CD14-positive monocyte (primary cell): ENCODE measurements at regions not wholly inside any gene's neighbourhood (a gene's known extent, or its start where the extent isn't known, plus 50 kb on each side); places are given as distances from the start of the nearest gene placed in this dataset.
A peak's percentile ranks its signal among the peaks of the same experiment; 100 is the strongest.

ENCODE experiments used
- DNase-seq, 3 donors: peaks; one replicate each; pipeline ENCODE4 v3.0.0-alpha.2; 2011 to 2022
- H2AFZ ChIP-seq: 2 replicates; pipeline ENCODE4 v1.6.0; 2012; ENCODE audit warnings: mild to moderate bottlenecking, low read depth, low read length, inconsistent platforms; ENCODE audit not compliant: insufficient read depth, poor library complexity, severe bottlenecking
- H3K27ac ChIP-seq, 2 donors: 1 replicate in 1 of 2; 2 replicates in 1 of 2; pipeline ENCODE4 v1.5.1; 2012 to 2013; ENCODE audit warnings: low read length in 2 of 2, control low read depth in 1 of 2, inconsistent platforms in 1 of 2, low read depth in 1 of 2, mild to moderate bottlenecking in 1 of 2
- H3K27me3 ChIP-seq, 2 donors: one replicate each; pipeline versions ENCODE4 v1.6.0 to v1.6.1; 2011 to 2013; ENCODE audit warnings: low read length in 2 of 2; ENCODE audit not compliant: control insufficient read depth in 2 of 2, insufficient read depth in 2 of 2
- H3K36me3 ChIP-seq, 2 donors: replicated peaks in 1 of 2; 1 replicate in 1 of 2; 2 replicates in 1 of 2; pipeline versions ENCODE4 v1.5.1 to v1.6.1; 2012 to 2013; ENCODE audit warnings: low read length in 2 of 2, control low read depth in 1 of 2, inconsistent platforms in 1 of 2, mild to moderate bottlenecking in 1 of 2; ENCODE audit not compliant: insufficient read depth in 2 of 2, control insufficient read depth in 1 of 2
- H3K4me1 ChIP-seq, 2 donors: 1 replicate in 1 of 2; 2 replicates in 1 of 2; pipeline versions ENCODE4 v1.5.1 to v1.6.1; 2012 to 2013; ENCODE audit warnings: low read length in 2 of 2, control low read depth in 1 of 2, inconsistent platforms in 1 of 2, mild to moderate bottlenecking in 1 of 2, moderate library complexity in 1 of 2; ENCODE audit not compliant: insufficient read depth in 2 of 2, control insufficient read depth in 1 of 2
- H3K4me2 ChIP-seq: replicated peaks from 2 replicates; pipeline ENCODE3; 2012; ENCODE audit warnings: low read length, moderate library complexity, mild to moderate bottlenecking; ENCODE audit not compliant: poor library complexity, severe bottlenecking; ENCODE audit errors: extremely low read depth
- H3K4me3 ChIP-seq, 3 experiments: fragments of 200-600 bp in 1 of 3; sonication (generic) in 1 of 3; replicated peaks in 1 of 3; 1 replicate in 2 of 3; 2 replicates in 1 of 3; pipeline ENCODE4 v1.5.1; 2011 to 2013; ENCODE audit warnings: low read length in 3 of 3, mild to moderate bottlenecking in 3 of 3, control low read depth in 2 of 3, low read depth in 2 of 3, inconsistent platforms in 1 of 3, moderate library complexity in 1 of 3
- H3K79me2 ChIP-seq: 2 replicates; pipeline ENCODE4 v1.6.0; 2012; ENCODE audit warnings: mild to moderate bottlenecking, control low read depth, inconsistent platforms, low read length, moderate library complexity; ENCODE audit not compliant: insufficient read depth
- H3K9ac ChIP-seq: 2 replicates; pipeline ENCODE4 v1.6.0; 2017; ENCODE audit warnings: low read length, mild to moderate bottlenecking; ENCODE audit not compliant: insufficient read depth, poor library complexity, severe bottlenecking
- H3K9me3 ChIP-seq, 2 donors: replicated peaks in 1 of 2; 1 replicate in 1 of 2; 2 replicates in 1 of 2; pipeline versions ENCODE4 v1.5.1 to v1.6.1; 2012 to 2013; ENCODE audit warnings: low read length in 2 of 2, control low read depth in 1 of 2; ENCODE audit not compliant: control insufficient read depth in 1 of 2, insufficient read depth in 1 of 2
- H4K20me1 ChIP-seq: 2 replicates; pipeline ENCODE4 v1.6.0; 2012; ENCODE audit warnings: mild to moderate bottlenecking, low read length, control low read depth, moderate library complexity; ENCODE audit not compliant: insufficient read depth
- H3K27ac Mint-ChIP-seq, 7 donors: one replicate each; pipeline ENCODE4 v1.8.0; 2020; ENCODE audit warnings: mild to moderate bottlenecking in 7 of 7, mixed read lengths in 7 of 7, moderate library complexity in 6 of 7, inconsistent platforms in 2 of 7
- H3K27me3 Mint-ChIP-seq, 3 donors: one replicate each; pipeline ENCODE4 v1.8.0; 2021 to 2022; ENCODE audit warnings: low read depth in 3 of 3, mild to moderate bottlenecking in 3 of 3, mixed read lengths in 3 of 3, moderate library complexity in 3 of 3, inconsistent platforms in 1 of 3
- H3K36me3 Mint-ChIP-seq, 2 donors: one replicate each; pipeline ENCODE4 v1.8.0; 2020; ENCODE audit warnings: mixed read lengths in 2 of 2, inconsistent platforms in 1 of 2, mild to moderate bottlenecking in 1 of 2
- H3K4me1 Mint-ChIP-seq: one replicate; pipeline ENCODE4 v1.8.0; 2020; ENCODE audit warnings: mild to moderate bottlenecking, mixed read lengths
- H3K4me3 Mint-ChIP-seq, 2 donors: one replicate each; pipeline ENCODE4 v1.8.0; 2020; ENCODE audit warnings: mild to moderate bottlenecking in 2 of 2, mixed read lengths in 2 of 2, moderate library complexity in 1 of 2
- H3K9me3 Mint-ChIP-seq, 7 donors: one replicate each; pipeline ENCODE4 v1.8.0; 2020 to 2022; ENCODE audit warnings: mixed read lengths in 7 of 7, mild to moderate bottlenecking in 6 of 7, moderate library complexity in 6 of 7, inconsistent platforms in 2 of 7
- CTCF ChIP-seq: fragments of 200-600 bp; IDR thresholded peaks from one replicate; pipeline ENCODE4 v1.8.0; 2022; ENCODE audit warnings: antibody characterized with exemption, mild to moderate bottlenecking
- WGBS: methylation state at CpG from one replicate; pipeline ENCODE4 v1.1.5; 2013; ENCODE audit warnings: missing lambda C conversion rate; ENCODE audit not compliant: insufficient coverage; 5-methylcytosine and 5-hydroxymethylcytosine counted together
- intact Hi-C, 2 donors: fragments of 100-400 bp; cut with micrococcal nuclease; formaldehyde crosslinking; loops; one replicate each; pipeline versions ENCODE4 v1.15.0 to v1.15.1; 2023

DNA sequence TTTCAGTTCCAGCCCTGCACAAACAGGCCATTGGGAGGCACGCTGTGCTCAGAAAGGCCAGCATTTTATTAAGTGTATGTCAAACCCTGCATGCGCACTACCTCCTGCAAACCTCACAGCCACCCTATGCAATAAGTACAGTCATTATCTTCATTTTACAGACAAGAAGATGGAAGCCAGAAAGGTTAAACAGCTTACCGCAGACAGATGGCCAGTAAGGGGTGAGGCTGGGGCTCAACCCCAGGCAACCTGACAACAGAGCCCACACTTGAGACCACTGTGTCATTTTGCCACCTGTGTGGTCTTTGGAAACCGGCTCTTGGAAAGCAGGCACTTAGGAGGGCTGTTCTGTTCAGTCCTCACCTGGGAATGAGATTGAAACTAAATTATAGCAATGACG, 142.3 kb downstream of the NXPE2 start:
- H3K36me3 ChIP-seq: no peaks in the 10 kb centered on the region
- TF ChIP-seq CTCF: no peak
- no peaks in the 10 kb centered on the region for H3K9me3 ChIP-seq
- H3K4me3 Mint-ChIP-seq: no peak overlapping the region
- no peaks in the 10 kb centered on the region for H3K36me3 Mint-ChIP-seq
- no peaks in the 10 kb centered on the region for H3K79me2 ChIP-seq
- H3K4me2 ChIP-seq: no peak overlapping the region
- peaks cover 0 to 5% (median 3%) of the 10 kb centered on the region in 3 donors for H3K27me3 Mint-ChIP-seq
- H3K4me1 Mint-ChIP-seq: no peaks in the 10 kb centered on the region
- no peak for DNase-seq
- H2AFZ ChIP-seq: no peak overlapping the region
- H3K4me1 ChIP-seq: no peaks in the 10 kb centered on the region
- H3K9ac ChIP-seq: no peak overlapping the region
- no peaks in the 10 kb centered on the region for H3K27me3 ChIP-seq
- no peaks in the 10 kb centered on the region for H4K20me1 ChIP-seq
- WGBS: 54% methylated on average over 2 of the region's 5 CpGs
- no peak overlapping the region for H3K27ac ChIP-seq
- no peak overlapping the region for H3K4me3 ChIP-seq
- intact Hi-C loops: no loop called here
- H3K9me3 Mint-ChIP-seq: peaks cover 0 to 3% (median 2%) of the 10 kb centered on the region in 7 donors
- H3K27ac Mint-ChIP-seq: no peak overlapping the region

GRCh38 chr11:114821621-114822412, 143.5 kb downstream of the NXPE2 start:
- peaks cover 0 to 4% (median 2%) of the 10 kb centered on the region in 7 donors for H3K9me3 Mint-ChIP-seq
- no peaks in the 10 kb centered on the region for H4K20me1 ChIP-seq
- no peak overlapping the region for H3K4me3 Mint-ChIP-seq
- H3K27me3 Mint-ChIP-seq: peaks cover 0 to 5% (median 3%) of the 10 kb centered on the region in 3 donors
- no peak overlapping the region for H3K27ac ChIP-seq
- no peaks in the 10 kb centered on the region for H3K4me1 Mint-ChIP-seq
- peak overlapping the region in 1 of 7 donors; percentile 38 for H3K27ac Mint-ChIP-seq
- H3K27me3 ChIP-seq: no peaks in the 10 kb centered on the region
- no peaks in the 10 kb centered on the region for H3K36me3 ChIP-seq
- H3K4me3 ChIP-seq: no peak overlapping the region
- no peaks in the 10 kb centered on the region for H3K36me3 Mint-ChIP-seq
- H3K9ac ChIP-seq: no peak overlapping the region
- intact Hi-C loops: no loop called here
- no peak overlapping the region for H2AFZ ChIP-seq
- no peak overlapping the region for H3K4me2 ChIP-seq
- WGBS: 82% methylated on average over 8 of the region's 11 CpGs
- H3K9me3 ChIP-seq: no peaks in the 10 kb centered on the region
- no peak for TF ChIP-seq CTCF
- no peaks in the 10 kb centered on the region for H3K79me2 ChIP-seq
- no peaks in the 10 kb centered on the region for H3K4me1 ChIP-seq
- DNase-seq: no peak
